ENCODE measurements at regions not wholly inside any gene's neighbourhood (a gene's known extent, or its start where the extent isn't known, plus 50 kb on each side); places are given as distances from the start of the nearest gene placed in this dataset.
"Not testable (repeated sequence)": the region's sequence is repeated elsewhere in the genome, so short reads cannot be mapped to it uniquely, and the experiment has no call there.

- no peak for DNase-seq
Measured at GRCh38 chr11:44418456-44418830, 108.5 kb upstream of the ALX4 start.

- no peak for DNase-seq
Measured at GRCh38 chr11:44421090-44421675, 111.2 kb upstream of the ALX4 start.

- DNase-seq: no peak
Measured at GRCh38 chr11:44423289-44423688, 113.3 kb upstream of the ALX4 start.

GRCh38 chr11:44424841-44425240 is 114.9 kb upstream of the ALX4 start:
- DNase-seq: no peak

- DNase-seq: no peak
Measured at GRCh38 chr11:44426119-44426518, 116.2 kb upstream of the ALX4 start.

GRCh38 chr11:44426958-44427357 is 117.0 kb upstream of the ALX4 start:
- DNase-seq: no peak

- DNase-seq: peak; percentile 54
Measured at GRCh38 chr11:44427432-44427831, 117.5 kb upstream of the ALX4 start.

- no peak for DNase-seq
Measured at GRCh38 chr11:44430140-44430539, 120.2 kb upstream of the ALX4 start.

GRCh38 chr11:44434191-44434590 is 124.3 kb upstream of the ALX4 start:
- DNase-seq: no peak

- no peak for DNase-seq
Measured at GRCh38 chr11:44437122-44437521, 127.2 kb upstream of the ALX4 start.

- not testable (repeated sequence) for DNase-seq
Measured at GRCh38 chr11:44442893-44443673, 122.4 kb upstream of the CD82 start.

GRCh38 chr11:44443836-44444769 is 121.4 kb upstream of the CD82 start:
- DNase-seq: no peak

GRCh38 chr11:44444770-44445321 is 120.6 kb upstream of the CD82 start:
- no peak for DNase-seq

- no peak for DNase-seq
Measured at GRCh38 chr11:44445500-44446365, 119.7 kb upstream of the CD82 start.

- DNase-seq: no peak
Measured at GRCh38 chr11:44446366-44446762, 119.1 kb upstream of the CD82 start.

GRCh38 chr11:44446996-44447771 is 118.3 kb upstream of the CD82 start:
- no peak for DNase-seq

- DNase-seq: no peak
Measured at GRCh38 chr11:44450295-44450932, 115.0 kb upstream of the CD82 start.

- no peak for DNase-seq
Measured at GRCh38 chr11:44451706-44452105, 113.8 kb upstream of the CD82 start.

- no peak for DNase-seq
Measured at GRCh38 chr11:44452827-44453572, 112.5 kb upstream of the CD82 start.

- no peak for DNase-seq
Measured at GRCh38 chr11:44453871-44454270, 111.6 kb upstream of the CD82 start.
